ENCODE measurements at regions not wholly inside any gene's neighbourhood (a gene's known extent, or its start where the extent isn't known, plus 50 kb on each side); places are given as distances from the start of the nearest gene placed in this dataset.
"Not testable (repeated sequence)": the region's sequence is repeated elsewhere in the genome, so short reads cannot be mapped to it uniquely, and the experiment has no call there.

- TF ChIP-seq CTCF (IDR thresholded peaks at IDR 0.05; ENCODE audit: low read depth, low read length): no peak
- DNase-seq (ENCODE audit: low read depth in 2 of 2): no peak
- H3K4me3 ChIP-seq (replicated peaks in 1 of 2; ENCODE audit: low read depth in 2 of 2, low read length in 2 of 2): no peak overlapping the region
Measured at GRCh38 chr4:28256295-28256694, 1395.7 kb downstream of the STIM2 start.

GRCh38 chr4:28259951-28260350 is 1399.3 kb downstream of the STIM2 start:
- DNase-seq (ENCODE audit: low read depth in 2 of 2): no peak
- no peak for TF ChIP-seq CTCF (IDR thresholded peaks at IDR 0.05; ENCODE audit: low read depth, low read length)
- H3K4me3 ChIP-seq (replicated peaks in 1 of 2; ENCODE audit: low read depth in 2 of 2, low read length in 2 of 2): no peak overlapping the region

GRCh38 chr4:28267166-28267565 is 1406.5 kb downstream of the STIM2 start:
- no peak for TF ChIP-seq CTCF (IDR thresholded peaks at IDR 0.05; ENCODE audit: low read depth, low read length)
- peak in 1 of 2 donors; percentile 20 for DNase-seq (ENCODE audit: low read depth in 2 of 2)
- no peak overlapping the region for H3K4me3 ChIP-seq (replicated peaks in 1 of 2; ENCODE audit: low read depth in 2 of 2, low read length in 2 of 2)

GRCh38 chr4:28269426-28269825 is 1408.8 kb downstream of the STIM2 start:
- DNase-seq (ENCODE audit: low read depth in 2 of 2): peak in 1 of 2 donors; percentile 19
- no peak for TF ChIP-seq CTCF (IDR thresholded peaks at IDR 0.05; ENCODE audit: low read depth, low read length)

GRCh38 chr4:28277931-28278330 is 1417.3 kb downstream of the STIM2 start:
- no peak for TF ChIP-seq CTCF (IDR thresholded peaks at IDR 0.05; ENCODE audit: low read depth, low read length)
- DNase-seq (ENCODE audit: low read depth in 2 of 2): peak in 1 of 2 donors; percentile 10

More at GRCh38 chr4:28269426-28269825, 1408.8 kb downstream of the STIM2 start:
- H3K4me3 ChIP-seq (replicated peaks in 1 of 2; ENCODE audit: low read depth in 2 of 2, low read length in 2 of 2): no peak overlapping the region

GRCh38 chr4:28278676-28279075 is 1418.0 kb downstream of the STIM2 start:
- DNase-seq (ENCODE audit: low read depth in 2 of 2): peak in 1 of 2 donors; percentile 37
- H3K4me3 ChIP-seq (replicated peaks in 1 of 2; ENCODE audit: low read depth in 2 of 2, low read length in 2 of 2): no peak overlapping the region
- no peak for TF ChIP-seq CTCF (IDR thresholded peaks at IDR 0.05; ENCODE audit: low read depth, low read length)

More at GRCh38 chr4:28277931-28278330, 1417.3 kb downstream of the STIM2 start:
- H3K4me3 ChIP-seq (replicated peaks in 1 of 2; ENCODE audit: low read depth in 2 of 2, low read length in 2 of 2): no peak overlapping the region

- H3K4me3 ChIP-seq (replicated peaks in 1 of 2; ENCODE audit: low read depth in 2 of 2, low read length in 2 of 2): no peak overlapping the region
- DNase-seq (ENCODE audit: low read depth in 2 of 2): no peak
- no peak for TF ChIP-seq CTCF (IDR thresholded peaks at IDR 0.05; ENCODE audit: low read depth, low read length)
Measured at GRCh38 chr4:28279249-28279648, 1418.6 kb downstream of the STIM2 start.

- not testable (repeated sequence) for DNase-seq (ENCODE audit: low read depth in 2 of 2); H3K4me3 ChIP-seq (replicated peaks in 1 of 2; ENCODE audit: low read depth in 2 of 2, low read length in 2 of 2)
Measured at GRCh38 chr4:28286266-28286665, 1425.6 kb downstream of the STIM2 start.

All from cardiac fibroblast (primary cell).